ACC112 (cell line): ENCODE measurements at regions not wholly inside any gene's neighbourhood (a gene's known extent, or its start where the extent isn't known, plus 50 kb on each side); places are given as distances from the start of the nearest gene placed in this dataset.

Experiments used
- H2AFZ ChIP-seq: fragments of 200-600 bp; sonication (generic); one replicate; pipeline ENCODE4 v1.6.0; 2017; ENCODE audit warnings: antibody characterized with exemption, low read length; ENCODE audit not compliant: unreplicated experiment
- H3K27ac ChIP-seq: fragments of 200-600 bp; sonication (generic); 2 replicates; pipeline ENCODE4 v1.5.1; 2014; ENCODE audit warnings: low read depth, mild to moderate bottlenecking, antibody characterized with exemption, low read length, moderate library complexity
- H3K27me3 ChIP-seq: fragments of 200-600 bp; sonication (generic); 2 replicates; pipeline ENCODE4 v1.6.1; 2014; ENCODE audit warnings: mild to moderate bottlenecking, antibody characterized with exemption, low read length, moderate library complexity, mixed read lengths; ENCODE audit not compliant: insufficient read depth
- H3K36me3 ChIP-seq: fragments of 200-600 bp; sonication (generic); 2 replicates; pipeline ENCODE4 v1.6.1; 2016; ENCODE audit warnings: mild to moderate bottlenecking, antibody characterized with exemption, low read length, moderate library complexity, mixed read lengths; ENCODE audit not compliant: insufficient read depth
- H3K4me1 ChIP-seq: fragments of 200-600 bp; sonication (generic); one replicate; pipeline ENCODE4 v1.6.1; 2016; ENCODE audit warnings: low read length, mixed read lengths; ENCODE audit not compliant: insufficient read depth, unreplicated experiment, control insufficient read depth
- H3K4me3 ChIP-seq: fragments of 200-600 bp; sonication (generic); 2 replicates; pipeline ENCODE4 v1.5.1; 2014; ENCODE audit warnings: mild to moderate bottlenecking, low read depth, low read length
- H3K79me2 ChIP-seq: fragments of 200-600 bp; sonication (generic); one replicate; pipeline ENCODE4 v1.6.0; 2016; ENCODE audit warnings: low read length; ENCODE audit not compliant: control insufficient read depth, unreplicated experiment, insufficient read depth

- Histone ChIP-seq H3K4me3 (no peak overlapping the region), H3K27me3 (no peaks in the 10 kb centered on the region), H2AFZ (no peak overlapping the region), H3K79me2 (no peaks in the 10 kb centered on the region), H3K4me1 (peaks cover 38% of the 10 kb centered on the region), H3K27ac (no peak overlapping the region), H3K36me3 (no peaks in the 10 kb centered on the region)
These were observed 261.1 kb upstream of the IL12A start for GRCh38 chr3:159727506-159727905.

- Histone ChIP-seq H3K4me3 (no peak overlapping the region), H2AFZ (no peak overlapping the region), H3K4me1 (peaks cover 35% of the 10 kb centered on the region), H3K79me2 (no peaks in the 10 kb centered on the region), H3K27ac (no peak overlapping the region), H3K27me3 (no peaks in the 10 kb centered on the region), H3K36me3 (no peaks in the 10 kb centered on the region)
These were observed 257.4 kb upstream of the IL12A start for GRCh38 chr3:159731254-159731653.

GRCh38 chr3:159732172-159733111, 256.2 kb upstream of the IL12A start:
- Histone ChIP-seq H3K27ac (peak overlapping the region; percentile 69), H3K79me2 (no peaks in the 10 kb centered on the region), H3K4me1 (peaks cover 24% of the 10 kb centered on the region), H3K36me3 (no peaks in the 10 kb centered on the region), H3K27me3 (no peaks in the 10 kb centered on the region), H3K4me3 (peak overlapping the region; percentile 62), H2AFZ (peak overlapping the region; percentile 88)

- Histone ChIP-seq H2AFZ (peak overlapping the region; percentile 3), H3K4me3 (peak overlapping the region; percentile 62), H3K27me3 (no peaks in the 10 kb centered on the region), H3K4me1 (peaks cover 21% of the 10 kb centered on the region), H3K27ac (peak overlapping the region; percentile 69), H3K79me2 (no peaks in the 10 kb centered on the region), H3K36me3 (no peaks in the 10 kb centered on the region)
These were observed 255.3 kb upstream of the IL12A start for GRCh38 chr3:159733194-159733860.

GRCh38 chr3:159734681-159735080, 254.0 kb upstream of the IL12A start:
- no peaks in the 10 kb centered on the region for H3K79me2 ChIP-seq
- no peaks in the 10 kb centered on the region for H3K27me3 ChIP-seq
- no peak overlapping the region for H2AFZ ChIP-seq
- no peak overlapping the region for H3K27ac ChIP-seq
- peaks cover 21% of the 10 kb centered on the region for H3K4me1 ChIP-seq
- H3K4me3 ChIP-seq = no peak overlapping the region
- no peaks in the 10 kb centered on the region for H3K36me3 ChIP-seq

GRCh38 chr3:159739166-159739565, 249.5 kb upstream of the IL12A start:
- Histone ChIP-seq H2AFZ (no peak overlapping the region), H3K4me3 (no peak overlapping the region), H3K79me2 (no peaks in the 10 kb centered on the region), H3K27ac (no peak overlapping the region), H3K4me1 (no peaks in the 10 kb centered on the region), H3K36me3 (no peaks in the 10 kb centered on the region), H3K27me3 (no peaks in the 10 kb centered on the region)

GRCh38 chr3:159739969-159740368, 248.7 kb upstream of the IL12A start:
- no peaks in the 10 kb centered on the region for H3K27me3 ChIP-seq
- H3K36me3 ChIP-seq = no peaks in the 10 kb centered on the region
- H3K27ac ChIP-seq = no peak overlapping the region
- H3K4me3 ChIP-seq = no peak overlapping the region
- no peak overlapping the region for H2AFZ ChIP-seq
- no peaks in the 10 kb centered on the region for H3K79me2 ChIP-seq
- H3K4me1 ChIP-seq = no peaks in the 10 kb centered on the region

GRCh38 chr3:159741281-159741680, 247.4 kb upstream of the IL12A start:
- Histone ChIP-seq H2AFZ (no peak overlapping the region), H3K4me1 (no peaks in the 10 kb centered on the region), H3K27ac (no peak overlapping the region), H3K79me2 (no peaks in the 10 kb centered on the region), H3K4me3 (no peak overlapping the region), H3K27me3 (no peaks in the 10 kb centered on the region), H3K36me3 (no peaks in the 10 kb centered on the region)

- Histone ChIP-seq H3K27ac (no peak overlapping the region), H3K27me3 (no peaks in the 10 kb centered on the region), H3K4me1 (peaks cover 9% of the 10 kb centered on the region), H3K36me3 (no peaks in the 10 kb centered on the region), H3K79me2 (no peaks in the 10 kb centered on the region), H2AFZ (no peak overlapping the region), H3K4me3 (no peak overlapping the region)
These were observed 240.2 kb upstream of the IL12A start for GRCh38 chr3:159748425-159748824.

GRCh38 chr3:159749406-159749805, 239.2 kb upstream of the IL12A start:
- H3K79me2 ChIP-seq = no peaks in the 10 kb centered on the region
- H3K4me3 ChIP-seq = no peak overlapping the region

GRCh38 chr3:159751146-159751545, 237.5 kb upstream of the IL12A start:
- 0 out of 2 replicates have a peak, but pooled peaks cover 2% of the 10 kb centered on the region for H3K36me3 ChIP-seq
- no peaks in the 10 kb centered on the region for H3K79me2 ChIP-seq
- no peak overlapping the region for H3K27ac ChIP-seq

More at GRCh38 chr3:159749406-159749805, 239.2 kb upstream of the IL12A start:
- H3K27ac ChIP-seq = no peak overlapping the region
- H2AFZ ChIP-seq = no peak overlapping the region
- H3K4me1 ChIP-seq = peaks cover 9% of the 10 kb centered on the region
- H3K36me3 ChIP-seq = no peaks in the 10 kb centered on the region
- no peaks in the 10 kb centered on the region for H3K27me3 ChIP-seq

More at GRCh38 chr3:159751146-159751545, 237.5 kb upstream of the IL12A start:
- Histone ChIP-seq H2AFZ (no peak overlapping the region), H3K27me3 (no peaks in the 10 kb centered on the region), H3K4me1 (peaks cover 9% of the 10 kb centered on the region), H3K4me3 (no peak overlapping the region)
